NCI-H1092 treated with DMSO at 0.1 percent for 48 hours (cell line): ENCODE measurements at regions not wholly inside any gene's neighbourhood (a gene's known extent, or its start where the extent isn't known, plus 50 kb on each side); places are given as distances from the start of the nearest gene placed in this dataset.

Experiments
- DNase-seq: peaks from one replicate; lab custom pipeline; 2025; lab: John Stamatoyannopoulos, UW

DNA sequence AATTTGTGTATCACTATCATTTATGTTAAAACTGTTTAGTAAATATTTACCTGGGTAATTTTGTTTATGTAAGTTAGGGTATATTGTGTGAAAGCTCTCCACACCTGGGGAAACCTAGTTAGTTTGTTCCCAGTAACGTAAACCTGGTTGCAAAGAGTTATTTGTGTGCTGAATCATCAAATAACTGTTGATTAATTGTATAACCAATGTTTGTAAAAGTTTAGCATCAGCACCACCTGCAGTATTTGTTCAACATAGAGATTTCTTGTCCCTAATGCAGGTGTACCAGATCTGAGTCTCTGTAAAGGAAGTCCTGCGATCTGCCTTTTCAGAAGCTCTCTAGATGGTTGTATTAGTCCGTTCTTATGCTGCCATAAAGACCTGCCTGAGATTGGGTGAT lies 440.4 kb downstream of the COL12A1 start:
- no peak for DNase-seq

DNA sequence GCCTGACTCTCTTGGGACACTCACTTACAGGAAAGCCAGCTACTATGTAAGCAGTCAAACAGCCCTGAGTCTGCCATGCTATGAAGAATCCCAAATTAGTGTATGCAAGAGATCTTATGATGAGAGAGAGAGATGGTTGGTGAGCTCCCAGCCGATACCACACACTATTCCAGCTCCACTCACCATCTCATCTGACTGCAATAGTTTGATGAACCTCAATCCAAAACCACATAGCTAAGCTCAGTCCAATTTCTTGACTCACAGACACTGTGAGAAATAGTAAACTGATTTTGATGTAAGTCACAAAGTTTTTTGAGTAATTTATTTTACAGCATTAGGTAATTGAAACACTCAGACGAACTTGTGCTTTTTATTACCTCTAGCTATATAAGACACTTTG lies 441.4 kb downstream of the COL12A1 start:
- DNase-seq: no peak

DNA sequence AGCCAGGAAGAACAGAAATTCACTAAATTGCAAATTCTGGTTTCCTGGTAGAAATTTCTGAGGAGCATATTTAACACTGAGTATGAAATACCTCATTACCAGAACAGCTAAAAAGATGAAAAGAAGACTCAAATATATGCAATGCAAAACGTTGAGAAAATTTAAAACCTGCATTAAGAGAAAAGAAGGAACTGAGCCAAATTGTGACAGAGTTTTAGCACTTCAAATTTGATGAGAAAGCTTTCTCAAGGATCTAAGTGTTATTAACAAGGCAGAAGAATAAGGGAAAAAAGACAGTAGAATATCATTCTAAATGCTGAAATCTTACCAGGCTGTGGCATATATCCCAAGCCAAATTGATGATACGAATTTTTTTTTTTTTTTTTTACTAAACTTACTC lies 443.0 kb downstream of the COL12A1 start:
- no peak for DNase-seq

DNA sequence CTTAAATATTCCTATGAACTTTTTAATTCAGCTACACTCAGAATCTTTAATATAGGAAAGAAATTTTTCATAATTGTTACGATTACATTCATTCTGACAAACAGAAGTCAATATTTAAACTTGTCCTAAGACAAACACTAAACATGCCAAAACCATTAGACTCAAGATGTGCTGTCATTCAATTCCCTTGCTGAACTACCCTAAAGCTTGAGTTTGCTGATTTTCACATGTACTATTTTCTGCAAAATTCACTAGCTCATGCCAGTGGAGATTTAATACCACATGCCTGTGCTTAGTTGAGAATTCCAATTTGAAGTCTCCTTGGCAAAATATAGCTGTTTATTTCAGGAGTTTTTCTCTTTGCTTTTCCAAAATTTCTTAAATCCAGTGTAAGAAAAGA lies 448.0 kb downstream of the COL12A1 start:
- no peak for DNase-seq

DNA sequence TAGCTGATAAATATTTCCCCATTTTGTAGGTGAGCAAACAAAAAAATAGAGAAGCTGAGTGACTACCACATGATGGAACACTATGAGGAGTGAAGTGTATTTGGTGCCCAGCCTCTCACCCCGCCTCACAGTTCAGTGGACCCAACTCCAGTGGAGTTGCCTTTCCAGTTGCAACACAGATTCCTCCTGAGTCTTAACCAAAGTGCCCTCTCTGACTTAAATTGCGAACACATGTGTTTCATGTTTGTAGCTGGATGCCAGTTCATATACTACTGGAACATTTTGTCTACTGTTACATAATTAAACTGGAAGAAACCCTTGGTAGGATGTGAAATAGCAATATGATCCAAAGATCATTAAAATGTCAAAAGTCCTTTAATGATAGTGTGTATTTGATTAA lies 448.9 kb downstream of the COL12A1 start:
- DNase-seq: no peak

DNA sequence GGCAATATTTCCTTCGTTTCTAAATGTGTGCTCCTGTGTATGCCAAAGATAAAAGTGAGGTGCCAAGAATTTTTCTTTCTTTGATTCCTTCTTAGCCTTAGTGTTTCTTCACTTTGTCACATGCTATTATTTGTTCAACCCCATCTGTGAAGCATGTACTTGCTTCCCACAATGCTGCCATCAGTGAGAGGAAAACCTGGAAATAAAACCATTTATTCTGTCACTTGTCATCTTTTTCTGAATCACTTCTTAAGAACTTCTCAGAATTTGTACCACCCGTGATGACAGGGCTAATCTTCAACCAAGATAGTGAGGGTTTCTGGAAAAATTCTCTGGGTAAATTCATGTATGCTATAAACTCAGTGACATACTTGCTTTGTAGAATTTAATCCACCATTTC lies 450.1 kb downstream of the COL12A1 start:
- no peak for DNase-seq

DNA sequence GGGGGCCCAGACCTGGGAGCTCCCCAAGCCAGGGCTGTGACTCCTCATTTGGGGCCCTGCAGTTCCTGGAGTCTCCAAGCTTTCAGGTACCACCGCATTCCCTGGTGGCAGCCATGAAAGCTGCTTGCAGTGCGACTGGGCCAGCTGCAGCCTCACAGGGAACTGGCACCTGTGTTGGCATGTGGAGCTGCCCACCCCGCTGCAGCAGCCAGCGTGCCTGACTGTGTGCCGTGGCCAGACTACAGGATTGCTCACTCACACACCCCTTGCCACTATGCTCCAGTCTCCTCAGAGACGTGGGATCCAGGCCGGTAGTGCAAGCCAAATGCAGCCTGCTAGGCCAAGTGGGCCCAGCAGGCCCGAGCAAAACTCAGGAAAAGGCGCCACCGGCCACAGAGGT lies 450.7 kb downstream of the COL12A1 start:
- no peak for DNase-seq

DNA sequence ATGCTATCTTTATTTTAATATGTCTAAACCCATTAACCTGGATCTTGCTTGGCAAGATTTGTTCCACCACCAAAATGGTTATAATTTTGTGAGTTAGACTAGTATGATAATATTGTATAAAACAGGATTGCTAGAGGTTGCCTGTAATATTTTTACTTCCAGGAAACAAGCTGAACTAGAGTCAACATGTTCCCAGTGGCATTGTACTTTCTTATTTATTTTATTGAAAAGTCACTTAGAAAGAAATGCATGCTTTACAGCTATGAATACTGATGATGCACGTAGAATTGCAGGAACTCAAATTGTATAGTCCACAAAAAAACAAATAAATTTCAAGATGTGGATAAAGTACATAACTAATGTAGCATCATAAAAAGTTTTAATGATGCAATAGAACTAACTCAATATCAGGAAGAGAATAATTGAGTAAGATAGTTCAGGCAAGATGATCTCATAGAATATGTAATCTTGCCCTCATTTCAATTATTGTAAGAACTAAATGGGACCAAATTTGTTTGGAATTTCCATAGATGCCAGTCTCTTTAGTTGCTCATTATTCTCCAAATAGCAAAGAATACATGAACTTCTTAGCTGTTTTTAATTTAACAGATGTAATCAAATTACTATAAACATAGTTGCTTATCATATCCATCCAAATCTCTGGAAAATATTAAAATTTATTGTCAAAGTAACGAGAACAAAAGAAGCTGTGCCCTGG lies 451.8 kb downstream of the COL12A1 start:
- DNase-seq: no peak

DNA sequence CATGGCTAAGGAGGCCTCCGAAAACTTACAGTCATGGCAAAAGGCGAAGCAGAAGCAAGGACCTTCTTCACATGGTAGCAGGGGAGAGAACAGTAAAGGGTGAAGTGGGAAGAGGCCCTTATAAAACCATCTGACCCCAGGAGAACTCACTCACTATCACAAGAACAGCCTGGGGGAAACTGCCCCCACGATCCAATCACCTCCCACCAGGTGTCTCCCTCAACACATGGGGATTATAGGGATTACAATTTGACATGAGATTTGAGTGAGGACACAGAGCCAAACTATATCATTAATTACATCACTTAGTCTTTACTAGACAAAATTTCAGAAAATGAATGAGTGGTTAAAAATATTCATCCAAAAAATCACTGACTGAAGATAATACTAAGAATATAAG lies 453.6 kb downstream of the COL12A1 start:
- DNase-seq: no peak

DNA sequence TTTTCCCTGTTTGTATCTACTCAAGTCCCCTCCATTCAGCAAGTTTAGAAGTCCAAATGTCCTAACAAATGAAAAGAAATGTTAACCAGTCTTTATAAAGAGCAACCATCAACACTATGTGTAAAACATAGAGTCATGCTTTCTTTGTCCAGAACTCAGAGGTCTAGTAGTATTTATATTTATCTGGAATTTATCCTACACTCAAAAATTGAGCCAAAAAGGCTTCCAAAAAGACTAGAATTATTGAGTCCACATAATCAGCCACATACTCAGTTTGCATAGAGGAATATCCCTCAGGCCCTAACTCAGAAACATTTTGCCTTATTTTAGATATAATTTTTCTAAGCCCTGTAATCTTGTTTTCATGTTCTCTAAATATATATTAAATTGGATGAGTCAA lies 455.0 kb downstream of the COL12A1 start:
- DNase-seq: no peak

DNA sequence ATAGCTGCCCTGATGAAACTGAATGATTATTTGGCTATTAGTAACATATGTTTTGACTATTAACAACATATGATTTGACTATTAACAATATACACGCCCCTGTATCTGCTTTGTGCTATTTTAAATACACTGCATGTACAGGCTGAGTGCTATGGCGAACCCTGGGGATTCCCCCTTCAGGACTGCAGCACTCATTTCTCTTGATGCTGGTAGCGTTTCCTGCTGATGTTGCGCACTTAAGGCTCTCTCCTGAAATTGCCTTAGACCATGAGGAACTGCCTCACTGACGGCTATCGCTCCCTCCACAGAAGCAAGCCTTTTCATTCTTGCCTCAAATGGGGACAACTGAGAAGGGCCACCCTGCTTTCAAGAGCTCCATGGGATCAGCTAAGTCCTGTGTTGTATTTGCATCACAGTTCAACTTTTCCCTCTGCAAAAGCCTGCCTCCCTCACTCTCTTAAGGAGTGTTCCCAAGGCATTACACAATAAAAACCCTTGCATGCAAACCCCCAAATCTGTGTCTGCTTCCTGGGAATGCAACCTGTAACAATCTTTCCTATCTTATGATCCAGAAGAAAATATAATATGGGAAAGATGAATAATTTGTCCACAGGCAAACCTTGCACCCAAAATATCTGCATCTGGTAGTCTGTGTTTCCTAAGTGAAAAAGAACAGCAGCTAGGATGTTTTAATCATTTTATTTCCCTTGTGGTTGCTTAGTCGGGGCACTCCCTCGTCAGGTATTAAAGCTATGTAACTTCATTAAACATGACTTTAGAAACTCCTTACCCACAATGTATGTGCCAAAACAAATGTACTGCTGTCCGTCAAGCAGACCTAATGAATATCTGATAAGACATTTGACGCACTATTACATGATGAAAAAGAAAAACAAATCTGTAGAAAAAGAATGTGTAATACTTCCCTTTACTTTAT lies 456.4 kb downstream of the COL12A1 start:
- no peak for DNase-seq

DNA sequence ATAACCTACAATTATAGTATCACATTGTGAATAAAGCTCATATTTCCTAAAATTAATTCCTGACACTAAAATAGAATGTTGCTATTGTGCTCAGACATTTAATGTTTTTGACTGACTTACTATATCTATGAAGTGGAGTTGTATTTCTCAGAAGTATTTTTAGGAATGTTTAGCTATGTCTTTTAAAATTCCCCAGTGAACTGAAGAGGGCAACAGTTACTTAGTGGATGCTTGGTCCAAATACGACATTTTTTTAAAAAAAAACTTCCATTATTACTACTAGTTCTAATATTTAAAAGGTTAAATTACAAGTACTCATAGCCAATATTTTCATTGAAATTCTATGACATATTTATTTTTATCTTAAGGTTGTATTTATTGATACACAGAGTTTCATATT lies 460.2 kb downstream of the COL12A1 start:
- DNase-seq: no peak

DNA sequence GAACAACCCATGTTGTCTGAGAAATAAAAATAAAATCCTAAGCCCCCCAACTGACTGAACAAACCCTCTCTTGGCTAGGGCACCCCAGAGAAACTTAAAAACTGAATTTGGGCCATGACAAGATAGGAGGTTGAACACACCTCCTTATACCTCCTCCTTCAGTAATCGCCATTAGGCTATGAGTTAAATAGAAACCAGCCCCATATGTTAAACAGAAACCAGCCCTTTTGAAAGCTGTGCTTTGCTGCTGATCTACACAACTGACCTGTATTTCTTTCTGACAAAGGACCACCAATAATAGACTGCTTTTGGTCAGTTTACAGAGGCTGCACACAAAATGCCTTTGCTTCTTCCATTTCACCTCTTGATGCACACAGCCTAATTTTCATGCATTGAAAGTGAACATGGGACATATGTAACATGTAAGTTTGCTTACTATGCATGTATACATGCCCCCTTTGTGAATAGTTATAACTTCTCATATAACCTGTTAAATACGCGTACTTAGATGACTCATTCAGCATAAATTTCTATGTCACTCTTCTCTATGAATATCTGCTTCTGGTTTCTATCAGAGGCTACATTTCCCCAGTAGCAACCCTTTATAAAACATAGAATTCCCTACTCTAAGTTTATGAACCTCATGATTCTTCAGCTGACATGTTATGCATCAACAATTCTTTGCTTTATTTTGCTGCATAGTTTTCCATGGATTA lies 462.9 kb downstream of the COL12A1 start:
- no peak for DNase-seq

DNA sequence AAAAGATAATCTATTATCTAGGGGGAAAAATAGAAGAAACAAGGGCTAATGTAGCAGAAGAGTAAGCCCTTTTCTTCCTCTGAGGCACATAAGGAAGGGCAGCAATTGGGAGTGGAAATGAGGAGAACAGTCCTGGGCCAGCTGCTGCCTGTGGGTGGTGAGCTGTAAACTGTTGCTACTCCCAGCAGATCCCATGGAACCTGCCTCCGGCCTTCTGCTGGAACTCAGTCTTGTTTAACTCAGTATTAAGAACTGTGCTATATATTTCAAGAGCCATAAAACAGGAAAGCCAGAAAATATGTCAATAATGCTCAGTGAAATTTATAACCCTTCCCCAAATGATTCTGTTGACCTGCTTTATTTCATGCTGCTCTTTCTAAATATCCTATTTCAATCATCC lies 464.2 kb downstream of the COL12A1 start:
- DNase-seq: no peak

DNA sequence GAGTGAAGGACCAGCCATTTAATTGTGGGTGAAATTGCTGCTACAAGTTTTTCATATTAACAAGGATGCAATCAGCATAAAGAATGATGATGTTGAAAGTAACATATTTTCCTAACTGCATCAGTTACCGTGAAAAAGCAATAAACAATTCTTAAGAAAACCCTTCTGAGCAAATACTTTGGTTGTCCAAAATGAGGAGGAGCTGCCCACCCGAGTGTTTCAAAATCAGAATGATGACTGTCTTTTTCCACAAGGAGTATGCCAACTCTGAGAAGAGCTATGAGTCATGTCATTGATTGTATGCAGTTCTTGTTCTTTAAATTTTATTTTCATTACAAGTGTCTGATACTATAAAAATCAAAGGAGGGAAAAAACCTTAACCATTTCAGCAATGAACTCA lies 470.5 kb downstream of the COL12A1 start:
- DNase-seq: no peak

DNA sequence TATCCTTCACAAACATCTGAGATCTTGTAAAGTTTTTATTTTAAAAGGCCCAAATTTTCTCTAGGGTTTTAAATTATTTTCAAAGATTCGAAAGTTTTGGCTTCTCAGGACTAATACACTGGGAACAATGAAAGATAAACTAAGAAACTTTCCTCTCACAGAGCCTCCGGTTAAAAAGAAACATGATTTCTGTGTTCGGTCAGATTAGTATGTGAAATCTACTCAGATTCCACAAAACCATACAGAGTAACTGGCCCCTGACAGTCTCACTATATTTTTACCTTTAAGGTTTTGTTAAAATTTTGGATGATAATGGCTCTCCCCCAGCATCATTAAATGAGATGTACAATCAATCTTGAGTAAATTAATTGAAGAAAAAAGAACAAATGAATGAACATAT lies 471.0 kb downstream of the COL12A1 start:
- DNase-seq: no peak

DNA sequence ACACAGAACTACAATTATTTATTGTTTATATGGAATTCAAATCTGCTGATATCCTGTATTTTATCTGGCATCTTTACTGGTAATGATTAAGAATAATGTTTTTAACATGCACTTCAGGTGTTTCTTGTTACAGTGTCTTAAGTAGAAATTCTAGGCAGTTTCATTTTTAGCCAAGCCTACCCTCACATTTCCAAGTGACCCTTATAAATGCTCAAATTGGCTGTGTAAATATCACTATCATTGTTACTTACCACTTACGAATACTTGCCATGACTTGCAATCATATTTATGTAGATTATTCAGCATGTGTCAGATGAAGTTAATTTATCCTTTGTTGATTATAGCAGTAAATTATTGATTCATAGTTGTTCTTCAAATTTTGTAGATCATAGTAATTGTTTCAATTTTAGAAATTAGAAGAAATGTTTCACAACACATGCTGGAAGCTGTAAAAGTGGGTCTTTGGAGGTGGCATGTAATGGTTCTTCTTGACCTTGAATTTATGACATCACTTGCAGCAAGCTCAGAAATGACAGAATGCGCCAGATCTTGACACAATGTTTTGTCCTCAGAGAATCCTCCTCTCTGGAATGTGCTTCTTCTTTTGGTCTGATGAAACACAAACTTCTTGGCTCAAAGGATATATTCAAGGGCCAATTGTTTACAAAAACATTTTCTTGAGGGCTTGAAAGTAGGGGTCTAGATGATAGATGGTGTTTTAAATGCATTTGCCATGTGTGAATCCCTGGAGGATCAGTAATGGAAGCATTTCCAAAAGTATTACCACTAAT lies 471.8 kb downstream of the COL12A1 start:
- DNase-seq: no peak

DNA sequence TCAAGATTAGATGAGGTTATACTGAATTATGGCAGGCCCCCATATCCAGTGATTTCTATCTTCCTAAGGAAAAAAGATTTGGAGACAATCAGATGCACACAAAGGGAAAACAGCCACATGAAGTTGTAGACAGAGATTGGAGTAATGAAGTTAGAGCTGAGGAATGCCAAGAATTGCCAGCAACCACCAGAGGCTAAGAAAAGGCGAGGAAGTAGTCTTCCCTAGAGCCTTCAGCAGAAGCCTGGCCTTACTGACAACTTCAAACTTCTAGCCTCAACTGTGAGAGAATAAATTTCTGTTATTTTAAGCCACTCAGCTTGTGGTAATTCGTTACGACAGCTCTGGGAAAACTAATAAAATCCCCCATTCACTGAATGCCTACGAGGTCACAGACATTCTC lies 473.9 kb downstream of the COL12A1 start:
- DNase-seq: no peak

DNA sequence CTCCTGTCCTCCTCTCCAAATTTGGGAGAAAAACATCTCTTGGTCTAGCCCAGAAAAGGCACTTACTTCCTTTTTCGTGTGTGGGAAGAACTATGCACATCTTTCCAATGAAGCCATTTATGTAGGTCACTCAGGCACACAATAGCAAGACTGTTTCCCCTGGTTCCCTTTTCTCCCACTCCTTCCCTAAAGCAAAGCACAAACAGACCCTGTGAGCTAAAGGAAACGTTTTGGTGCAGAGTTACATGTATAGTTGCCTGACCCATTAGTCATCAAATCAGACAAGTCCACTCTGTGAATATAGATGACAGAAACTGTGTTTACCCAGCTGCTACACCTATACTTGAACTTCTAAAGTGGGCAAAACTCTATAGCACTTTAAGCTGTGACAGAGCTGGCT lies 474.6 kb downstream of the COL12A1 start:
- DNase-seq: peak; percentile 72

DNA sequence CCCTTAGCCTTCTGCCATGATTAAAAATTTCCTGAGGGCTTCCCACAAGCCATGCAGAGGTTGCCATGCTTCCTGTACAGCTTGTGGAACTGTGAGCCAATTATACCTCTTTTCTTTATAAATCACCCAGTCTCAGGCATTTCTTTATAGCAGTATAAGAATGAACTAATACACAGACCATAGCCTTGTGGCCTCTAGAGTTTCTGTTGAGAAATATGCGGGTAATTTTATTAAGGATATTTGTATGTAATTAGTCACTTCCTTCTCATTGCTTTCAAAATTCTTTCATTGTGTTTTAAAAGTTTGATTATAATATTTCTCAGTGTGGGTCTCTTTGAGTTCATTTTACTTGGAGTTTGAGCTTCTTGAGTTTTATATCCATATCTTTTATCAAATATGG lies 484.9 kb downstream of the COL12A1 start:
- no peak for DNase-seq

DNA sequence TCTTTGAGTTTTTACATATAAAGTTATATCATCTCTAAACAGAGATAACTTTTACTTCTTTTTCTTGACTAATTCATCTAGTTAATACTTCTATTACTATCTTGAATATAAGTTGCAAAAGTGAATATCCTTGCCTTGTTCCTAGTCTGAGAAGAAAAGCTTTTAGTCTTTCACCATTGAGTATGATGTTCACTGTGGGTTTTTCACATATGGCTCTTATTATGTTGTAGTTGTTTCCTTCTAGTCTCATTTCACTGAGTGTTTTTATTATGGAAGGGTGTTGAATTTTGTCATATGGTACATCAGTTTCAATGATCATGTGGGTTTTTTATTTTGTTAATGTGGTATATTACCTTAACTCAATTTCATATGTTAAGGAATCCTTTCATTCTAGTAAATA lies 488.3 kb downstream of the COL12A1 start:
- no peak for DNase-seq
